DND-41 (cell line): ENCODE measurements at regions not wholly inside any gene's neighbourhood (a gene's known extent, or its start where the extent isn't known, plus 50 kb on each side); places are given as distances from the start of the nearest gene placed in this dataset.

Experiments
- ATAC-seq: fragments of 200-7000 bp; cut with Tn5 transposase; 3 replicates; pipeline ENCODE4 v1.9.1; 2021; ENCODE audit warnings: low read depth; ENCODE audit not compliant: insufficient read depth
- DNase-seq: peaks from one replicate; pipeline ENCODE4 v3.0.0-alpha.2; 2020
- H2AFZ ChIP-seq: 2 replicates; pipeline ENCODE4 v1.6.0; 2012; ENCODE audit warnings: low read depth, low read length
- H3K27ac ChIP-seq: 2 replicates; pipeline ENCODE4 v1.5.1; 2012; ENCODE audit warnings: low read length, inconsistent platforms
- H3K27me3 ChIP-seq: fragments of 200-600 bp; sonication (generic); 2 replicates; pipeline ENCODE4 v1.6.0; 2012; ENCODE audit warnings: low read length, mild to moderate bottlenecking, inconsistent platforms; ENCODE audit not compliant: insufficient read depth, poor library complexity
- H3K36me3 ChIP-seq: 2 replicates; pipeline ENCODE4 v1.5.1; 2012; ENCODE audit warnings: low read length, inconsistent platforms; ENCODE audit not compliant: insufficient read depth
- H3K4me1 ChIP-seq: 2 replicates; pipeline ENCODE4 v1.5.1; 2012; ENCODE audit warnings: mild to moderate bottlenecking, low read length; ENCODE audit not compliant: insufficient read depth
- H3K4me2 ChIP-seq: 2 replicates; pipeline ENCODE4 v1.6.0; 2012; ENCODE audit warnings: mild to moderate bottlenecking, moderate library complexity, low read length, inconsistent platforms; ENCODE audit not compliant: insufficient read depth
- H3K4me3 ChIP-seq, 2 experiments: fragments of 200-600 bp in 1 of 2; shearing (Covaris generic) in 1 of 2; 2 replicates each; pipeline ENCODE4 v1.5.1; 2012 to 2016; ENCODE audit warnings: inconsistent platforms in 2 of 2, low read length in 2 of 2, mild to moderate bottlenecking in 2 of 2, low read depth in 1 of 2, moderate library complexity in 1 of 2
- H3K79me2 ChIP-seq: 2 replicates; pipeline ENCODE4 v1.6.0; 2012; ENCODE audit warnings: low read length, inconsistent platforms; ENCODE audit not compliant: insufficient read depth
- H3K9ac ChIP-seq: 2 replicates; pipeline ENCODE4 v1.6.0; 2012; ENCODE audit warnings: low read depth, mild to moderate bottlenecking, inconsistent platforms, low read length, moderate library complexity
- H3K9me3 ChIP-seq: 2 replicates; pipeline ENCODE4 v1.5.1; 2012; ENCODE audit warnings: low read length, moderate library complexity, mild to moderate bottlenecking, inconsistent platforms; ENCODE audit not compliant: insufficient read depth, severe bottlenecking
- H4K20me1 ChIP-seq: 2 replicates; pipeline ENCODE4 v1.6.0; 2012; ENCODE audit warnings: low read length; ENCODE audit not compliant: insufficient read depth
- EZH2 ChIP-seq: IDR thresholded peaks from 3 replicates; pipeline ENCODE4 v1.6.1; 2012; ENCODE audit warnings: borderline replicate concordance, low read depth, mild to moderate bottlenecking, moderate library complexity, low read length, inconsistent platforms; ENCODE audit not compliant: severe bottlenecking
- TF ChIP-seq, protein P1 (sequence below): IDR thresholded peaks from 2 replicates; pipeline ENCODE4 v1.5.1; 2012; ENCODE audit warnings: borderline replicate concordance, low read length, moderate library complexity, mild to moderate bottlenecking; ENCODE audit not compliant: poor library complexity, severe bottlenecking; ENCODE audit errors: extremely low read depth

DNA sequence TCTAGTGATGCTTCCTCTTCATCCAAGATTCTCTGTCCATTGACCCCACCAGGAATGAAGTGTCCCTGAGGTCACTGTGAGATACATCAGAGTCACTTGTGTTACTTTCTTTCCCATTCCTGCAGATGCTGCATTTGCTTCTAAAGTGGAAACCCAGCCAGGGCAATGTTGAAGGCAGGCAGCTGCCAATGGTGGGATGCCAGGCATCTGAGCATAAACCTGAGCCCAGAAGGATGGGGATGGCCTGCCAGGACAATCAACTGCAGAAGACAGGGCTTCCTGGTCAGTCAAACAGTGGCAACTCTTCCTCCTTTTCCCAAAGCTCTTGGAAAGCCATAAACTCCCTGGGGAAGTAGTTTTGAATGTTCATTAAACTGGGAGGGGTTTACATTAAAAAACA lies 178.0 kb upstream of the TMEM132C start:
- no peaks in the 10 kb centered on the region for H3K27me3 ChIP-seq
- no peak overlapping the region for H3K9ac ChIP-seq
- no peaks in the 10 kb centered on the region for H3K79me2 ChIP-seq
- no peaks in the 10 kb centered on the region for H3K9me3 ChIP-seq
- DNase-seq (no peak), ATAC-seq (no peak)
- H3K27ac ChIP-seq: no peak overlapping the region
- no peaks in the 10 kb centered on the region for H4K20me1 ChIP-seq
- no peak overlapping the region for H2AFZ ChIP-seq
- no peaks in the 10 kb centered on the region for H3K36me3 ChIP-seq
- no peaks in the 10 kb centered on the region for H3K4me1 ChIP-seq
- no peak overlapping the region for H3K4me2 ChIP-seq
- no peak overlapping the region for H3K4me3 ChIP-seq
- TF ChIP-seq, protein P1, sequence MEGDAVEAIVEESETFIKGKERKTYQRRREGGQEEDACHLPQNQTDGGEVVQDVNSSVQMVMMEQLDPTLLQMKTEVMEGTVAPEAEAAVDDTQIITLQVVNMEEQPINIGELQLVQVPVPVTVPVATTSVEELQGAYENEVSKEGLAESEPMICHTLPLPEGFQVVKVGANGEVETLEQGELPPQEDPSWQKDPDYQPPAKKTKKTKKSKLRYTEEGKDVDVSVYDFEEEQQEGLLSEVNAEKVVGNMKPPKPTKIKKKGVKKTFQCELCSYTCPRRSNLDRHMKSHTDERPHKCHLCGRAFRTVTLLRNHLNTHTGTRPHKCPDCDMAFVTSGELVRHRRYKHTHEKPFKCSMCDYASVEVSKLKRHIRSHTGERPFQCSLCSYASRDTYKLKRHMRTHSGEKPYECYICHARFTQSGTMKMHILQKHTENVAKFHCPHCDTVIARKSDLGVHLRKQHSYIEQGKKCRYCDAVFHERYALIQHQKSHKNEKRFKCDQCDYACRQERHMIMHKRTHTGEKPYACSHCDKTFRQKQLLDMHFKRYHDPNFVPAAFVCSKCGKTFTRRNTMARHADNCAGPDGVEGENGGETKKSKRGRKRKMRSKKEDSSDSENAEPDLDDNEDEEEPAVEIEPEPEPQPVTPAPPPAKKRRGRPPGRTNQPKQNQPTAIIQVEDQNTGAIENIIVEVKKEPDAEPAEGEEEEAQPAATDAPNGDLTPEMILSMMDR: no peak
- no peak for TF ChIP-seq EZH2

DNA sequence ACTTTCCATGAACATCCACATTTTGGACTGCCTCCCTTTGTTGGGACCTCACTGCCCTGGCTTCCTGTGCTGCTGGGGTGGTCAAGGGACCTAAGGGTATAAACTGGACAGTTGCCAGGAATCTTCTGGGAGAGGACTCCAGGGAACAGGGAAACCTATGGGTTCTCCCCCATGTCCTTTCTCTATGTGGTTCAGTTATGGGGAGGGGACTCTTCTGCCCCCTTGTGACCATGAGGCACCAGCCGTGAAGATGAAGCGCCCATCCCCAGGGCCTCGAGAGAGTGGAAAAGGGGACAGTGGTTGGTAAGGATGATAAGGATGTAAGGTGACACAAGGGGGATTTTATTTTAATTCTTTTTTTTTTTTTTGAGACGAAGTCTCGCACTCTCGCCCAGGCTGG lies 177.0 kb upstream of the TMEM132C start:
- Histone ChIP-seq H3K27ac (no peak overlapping the region), H3K9ac (no peak overlapping the region), H3K4me2 (no peak overlapping the region), H3K4me3 (no peak overlapping the region), H3K4me1 (no peaks in the 10 kb centered on the region), H3K9me3 (no peaks in the 10 kb centered on the region), H3K27me3 (no peaks in the 10 kb centered on the region), H4K20me1 (no peaks in the 10 kb centered on the region), H3K79me2 (no peaks in the 10 kb centered on the region), H2AFZ (no peak overlapping the region), H3K36me3 (no peaks in the 10 kb centered on the region)
- TF ChIP-seq, protein P1: no peak
- no peak for TF ChIP-seq EZH2
- DNase-seq (no peak), ATAC-seq (no peak)

DNA sequence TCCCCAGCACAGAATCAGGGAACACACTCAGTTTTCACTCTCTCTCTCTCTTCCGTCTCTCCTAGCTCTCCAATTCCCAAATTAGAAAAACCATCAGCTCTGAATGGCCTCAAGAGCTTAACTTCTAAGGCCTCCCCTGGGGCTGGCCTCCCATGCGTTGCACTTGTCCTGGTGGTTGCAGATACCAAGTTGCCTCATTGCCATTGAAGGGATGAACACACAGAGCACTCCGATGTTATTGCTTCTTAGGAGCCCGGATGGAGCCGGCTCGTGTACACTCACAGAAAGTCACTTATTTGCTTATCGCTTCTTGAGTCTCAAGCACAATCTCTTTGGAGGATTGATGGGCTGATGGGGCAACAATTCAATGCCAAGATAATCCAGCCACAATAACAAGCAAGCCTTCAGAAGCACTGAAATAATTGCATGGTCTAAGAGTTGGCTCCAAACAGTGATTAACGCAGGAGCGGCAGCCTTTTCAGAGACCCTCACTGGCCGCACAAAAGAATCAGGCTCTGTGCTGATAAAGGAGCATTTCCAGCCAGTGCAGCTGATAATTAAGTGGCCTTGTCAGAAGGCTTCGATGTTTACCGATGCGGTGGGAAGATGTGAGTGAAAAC lies 175.8 kb upstream of the TMEM132C start:
- Histone ChIP-seq H3K27ac (no peak overlapping the region), H3K4me1 (no peaks in the 10 kb centered on the region), H3K9me3 (no peaks in the 10 kb centered on the region), H3K79me2 (no peaks in the 10 kb centered on the region), H2AFZ (no peak overlapping the region), H3K4me3 (no peak overlapping the region), H3K36me3 (no peaks in the 10 kb centered on the region), H4K20me1 (no peaks in the 10 kb centered on the region), H3K9ac (no peak overlapping the region), H3K4me2 (no peak overlapping the region), H3K27me3 (no peaks in the 10 kb centered on the region)
- TF ChIP-seq, protein P1: no peak
- no peak for TF ChIP-seq EZH2
- ATAC-seq (no peak), DNase-seq (no peak)

DNA sequence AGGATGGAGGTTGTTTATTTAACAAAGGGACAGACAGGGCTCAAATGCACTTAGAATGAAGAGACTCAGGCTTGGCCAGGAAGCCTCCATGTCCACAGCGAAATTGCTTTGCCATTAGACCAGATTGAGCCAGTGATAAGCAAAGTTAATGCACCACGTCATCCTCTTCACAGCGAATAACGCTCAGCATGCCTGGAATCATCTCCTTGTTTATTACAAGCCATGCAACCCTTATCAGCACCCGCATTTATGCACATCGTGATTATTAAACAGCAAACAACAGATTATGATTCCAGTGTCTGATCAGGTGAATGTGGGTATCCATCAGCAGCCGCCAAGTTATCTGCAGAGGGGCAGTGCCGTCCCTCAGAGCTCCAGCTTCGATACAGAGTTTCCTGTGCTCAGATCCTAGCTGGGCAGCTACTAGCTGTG lies 175.0 kb upstream of the TMEM132C start:
- H3K4me2 ChIP-seq: no peak overlapping the region
- no peaks in the 10 kb centered on the region for H3K4me1 ChIP-seq
- no peaks in the 10 kb centered on the region for H3K27me3 ChIP-seq
- DNase-seq (no peak), ATAC-seq (no peak)
- no peak overlapping the region for H3K9ac ChIP-seq
- no peaks in the 10 kb centered on the region for H3K36me3 ChIP-seq
- H3K4me3 ChIP-seq: no peak overlapping the region
- no peaks in the 10 kb centered on the region for H3K79me2 ChIP-seq
- H3K27ac ChIP-seq: no peak overlapping the region
- no peaks in the 10 kb centered on the region for H3K9me3 ChIP-seq
- no peak for TF ChIP-seq EZH2
- TF ChIP-seq, protein P1: no peak
- no peaks in the 10 kb centered on the region for H4K20me1 ChIP-seq
- no peak overlapping the region for H2AFZ ChIP-seq
